Mesothelial cell of epicardium (in vitro differentiated cells): ENCODE measurements at regions not wholly inside any gene's neighbourhood (a gene's known extent, or its start where the extent isn't known, plus 50 kb on each side); places are given as distances from the start of the nearest gene placed in this dataset.

Experiments used
- DNase-seq, 2 experiments: peaks; one replicate each; pipeline ENCODE4 v3.0.0; 2021; ENCODE audit warnings: low spot score in 2 of 2; ENCODE audit not compliant: unreplicated experiment in 2 of 2
- H3K27ac Mint-ChIP-seq: 2 replicates; pipeline ENCODE4 v1.8.0; 2021; ENCODE audit warnings: mixed read lengths
- H3K27me3 Mint-ChIP-seq: 2 replicates; pipeline ENCODE4 v1.8.0; 2021; ENCODE audit warnings: low read depth, mixed read lengths
- H3K36me3 Mint-ChIP-seq: 2 replicates; pipeline ENCODE4 v1.8.0; 2021; ENCODE audit warnings: mixed read lengths
- H3K4me1 Mint-ChIP-seq: 2 replicates; pipeline ENCODE4 v1.8.0; 2021; ENCODE audit warnings: mixed read lengths
- H3K4me3 Mint-ChIP-seq: 2 replicates; pipeline ENCODE4 v1.8.0; 2021; ENCODE audit warnings: mild to moderate bottlenecking, moderate library complexity, mixed read lengths
- H3K9me3 Mint-ChIP-seq: 2 replicates; pipeline ENCODE4 v1.8.0; 2021; ENCODE audit warnings: mixed read lengths
- TF ChIP-seq, protein P1 (sequence below): fragments of 200-600 bp; sonication (generic); IDR thresholded peaks from one replicate; pipeline ENCODE4 v1.5.0; 2021; ENCODE audit warnings: antibody characterized with exemption; ENCODE audit not compliant: unreplicated experiment

- Mint-ChIP-seq H3K4me3 (no peak overlapping the region), H3K4me1 (no peaks in the 10 kb centered on the region), H3K36me3 (no peaks in the 10 kb centered on the region), H3K27ac (no peak overlapping the region), H3K27me3 (peaks cover 64% of the 10 kb centered on the region), H3K9me3 (no peaks in the 10 kb centered on the region)
- TF ChIP-seq, protein P1, sequence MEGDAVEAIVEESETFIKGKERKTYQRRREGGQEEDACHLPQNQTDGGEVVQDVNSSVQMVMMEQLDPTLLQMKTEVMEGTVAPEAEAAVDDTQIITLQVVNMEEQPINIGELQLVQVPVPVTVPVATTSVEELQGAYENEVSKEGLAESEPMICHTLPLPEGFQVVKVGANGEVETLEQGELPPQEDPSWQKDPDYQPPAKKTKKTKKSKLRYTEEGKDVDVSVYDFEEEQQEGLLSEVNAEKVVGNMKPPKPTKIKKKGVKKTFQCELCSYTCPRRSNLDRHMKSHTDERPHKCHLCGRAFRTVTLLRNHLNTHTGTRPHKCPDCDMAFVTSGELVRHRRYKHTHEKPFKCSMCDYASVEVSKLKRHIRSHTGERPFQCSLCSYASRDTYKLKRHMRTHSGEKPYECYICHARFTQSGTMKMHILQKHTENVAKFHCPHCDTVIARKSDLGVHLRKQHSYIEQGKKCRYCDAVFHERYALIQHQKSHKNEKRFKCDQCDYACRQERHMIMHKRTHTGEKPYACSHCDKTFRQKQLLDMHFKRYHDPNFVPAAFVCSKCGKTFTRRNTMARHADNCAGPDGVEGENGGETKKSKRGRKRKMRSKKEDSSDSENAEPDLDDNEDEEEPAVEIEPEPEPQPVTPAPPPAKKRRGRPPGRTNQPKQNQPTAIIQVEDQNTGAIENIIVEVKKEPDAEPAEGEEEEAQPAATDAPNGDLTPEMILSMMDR = no peak
- DNase-seq = no peak
These were observed 159.9 kb upstream of the RNF32 start for GRCh38 chr7:156480671-156481070.

DNA sequence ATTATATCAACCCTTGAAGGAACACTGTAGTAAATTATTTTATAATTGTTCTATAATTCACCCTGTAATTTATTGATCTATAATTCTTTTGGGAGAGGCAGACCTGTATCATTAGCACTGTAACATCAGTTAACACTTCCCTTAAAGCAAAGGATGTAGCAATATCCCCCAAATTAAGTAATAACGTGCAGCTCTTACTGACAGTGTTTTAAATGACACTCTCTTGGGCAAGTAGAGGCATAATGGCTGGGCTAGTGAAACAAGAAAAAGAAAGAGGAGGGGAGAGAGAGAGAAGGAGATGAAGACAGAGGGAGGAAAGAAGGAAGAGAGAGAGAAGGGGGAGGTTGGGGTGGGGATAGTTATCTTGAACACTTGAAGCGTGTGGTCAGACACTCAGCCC is 161.0 kb upstream of the RNF32 start:
- TF ChIP-seq, protein P1 = no peak
- Mint-ChIP-seq H3K4me1 (no peaks in the 10 kb centered on the region), H3K36me3 (no peaks in the 10 kb centered on the region), H3K9me3 (no peaks in the 10 kb centered on the region), H3K27ac (no peak overlapping the region), H3K27me3 (peaks cover 64% of the 10 kb centered on the region), H3K4me3 (no peak overlapping the region)
- DNase-seq = no peak

- no peak for DNase-seq
- Mint-ChIP-seq H3K27me3 (peaks cover 66% of the 10 kb centered on the region), H3K36me3 (no peaks in the 10 kb centered on the region), H3K9me3 (no peaks in the 10 kb centered on the region), H3K27ac (no peak overlapping the region), H3K4me3 (no peak overlapping the region), H3K4me1 (no peaks in the 10 kb centered on the region)
- TF ChIP-seq, protein P1 = no peak
These were observed 162.1 kb upstream of the RNF32 start for GRCh38 chr7:156478486-156478885.

DNA sequence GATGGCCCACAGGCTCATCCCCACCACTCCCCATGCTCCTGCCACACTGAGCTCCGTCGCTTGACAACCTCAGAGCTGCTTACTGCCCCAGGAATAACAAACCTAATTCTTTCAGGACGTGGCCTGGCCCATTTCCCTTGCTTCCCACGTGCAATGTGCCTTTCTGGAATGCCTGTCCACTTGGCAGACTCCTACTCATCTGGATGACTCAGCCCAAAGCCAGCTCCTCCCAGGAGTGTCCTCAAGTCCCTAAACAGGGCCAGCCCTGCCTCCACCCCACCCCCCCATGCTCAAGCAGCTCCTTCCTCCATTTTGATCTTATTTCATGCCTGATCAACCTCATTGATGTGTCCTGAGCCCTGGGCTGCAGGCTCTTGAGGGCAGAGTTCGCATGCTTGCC is 164.9 kb upstream of the RNF32 start:
- H3K36me3 Mint-ChIP-seq = peaks cover 5% of the 10 kb centered on the region
- H3K9me3 Mint-ChIP-seq = peaks cover 4% of the 10 kb centered on the region
- TF ChIP-seq, protein P1 = no peak
- H3K4me1 Mint-ChIP-seq = no peaks in the 10 kb centered on the region
- H3K27ac Mint-ChIP-seq = no peak overlapping the region
- no peak for DNase-seq
- no peak overlapping the region for H3K4me3 Mint-ChIP-seq
- peaks cover 51% of the 10 kb centered on the region for H3K27me3 Mint-ChIP-seq

GRCh38 chr7:156475179-156475578 is 165.4 kb upstream of the RNF32 start:
- H3K27ac Mint-ChIP-seq = no peak overlapping the region
- DNase-seq = no peak

More at GRCh38 chr7:156475179-156475578, 165.4 kb upstream of the RNF32 start:
- TF ChIP-seq, protein P1 = no peak
- Mint-ChIP-seq H3K27me3 (peaks cover 46% of the 10 kb centered on the region), H3K9me3 (peaks cover 4% of the 10 kb centered on the region), H3K36me3 (peaks cover 5% of the 10 kb centered on the region), H3K4me3 (no peak overlapping the region), H3K4me1 (no peaks in the 10 kb centered on the region)
